ENCODE measurements at regions not wholly inside any gene's neighbourhood (a gene's known extent, or its start where the extent isn't known, plus 50 kb on each side); places are given as distances from the start of the nearest gene placed in this dataset.
A peak's percentile ranks its signal among the peaks of the same experiment; 100 is the strongest.

DNA sequence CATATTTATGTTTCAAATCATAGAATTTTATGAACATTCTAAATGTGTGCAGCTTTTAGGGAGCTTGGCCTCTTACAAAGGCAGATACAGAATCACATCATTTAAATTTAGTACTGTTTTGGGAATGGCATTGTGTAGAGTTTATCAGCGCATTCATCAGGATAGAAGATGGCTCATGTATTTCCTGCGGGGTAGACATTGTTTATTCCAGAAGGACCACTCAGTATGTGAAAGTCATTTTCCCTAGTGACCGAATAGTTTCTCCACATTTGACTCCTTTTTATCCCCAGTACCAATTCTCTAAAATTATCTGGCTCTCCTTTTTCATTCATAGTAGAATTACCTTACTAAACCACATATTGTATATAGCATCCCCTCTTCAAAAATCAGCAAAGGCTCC lies 981.9 kb upstream of the ADGRL4 start:
- Histone ChIP-seq H3K36me3 (no peaks in the 10 kb centered on the region), H3K27ac (no peak overlapping the region), H3K27me3 (no peaks in the 10 kb centered on the region), H3K4me1 (peaks cover 0 to under 1% (median 0%) of the 10 kb centered on the region in 4 donors), H3K4me3 (no peak overlapping the region), H3K9me3 (no peaks in the 10 kb centered on the region)
- no peak for DNase-seq
- TF ChIP-seq EP300 (IDR thresholded peaks at IDR 0.05) (no peak), CTCF (IDR thresholded peaks at IDR 0.05) (no peak), POLR2AphosphoS5 (IDR thresholded peaks at IDR 0.05) (no peak), POLR2A (IDR thresholded peaks at IDR 0.05) (no peak)
- 75 to 92% methylated on average over 3 of the region's 3 CpGs for WGBS, 2 donors
- intact Hi-C loops (cut with DNase I) = no loop called here

DNA sequence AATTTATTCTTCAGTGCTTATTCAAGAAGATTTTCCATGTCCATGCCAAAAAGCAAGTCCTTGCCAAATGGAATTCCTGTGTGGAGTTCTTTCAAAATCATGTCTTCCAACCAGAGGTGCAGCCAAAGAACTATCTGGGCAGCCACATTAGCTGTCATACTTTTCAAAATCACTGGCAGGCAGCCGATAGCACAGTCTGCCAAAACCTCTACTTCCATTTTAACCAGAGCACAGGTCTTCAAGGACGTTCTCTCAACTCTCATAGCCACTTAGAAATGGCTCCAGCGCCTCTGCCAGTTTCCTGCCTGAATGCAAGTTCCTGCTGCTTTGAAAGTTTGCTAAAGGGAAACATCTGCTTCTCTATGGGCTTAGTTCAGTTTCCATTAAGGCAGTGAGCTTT lies 975.7 kb upstream of the ADGRL4 start:
- Histone ChIP-seq H3K36me3 (no peaks in the 10 kb centered on the region), H3K27me3 (no peaks in the 10 kb centered on the region), H3K27ac (peak overlapping the region in 3 of 4 donors; percentile 19 to 68 (median 22)), H3K4me3 (no peak overlapping the region), H3K9me3 (no peaks in the 10 kb centered on the region), H3K4me1 (peaks cover 0 to 21% (median 8%) of the 10 kb centered on the region in 4 donors)
- DNase-seq = peak; percentile 72
- 19 to 47% methylated on average over 3 of the region's 3 CpGs for WGBS, 2 donors
- intact Hi-C loops (cut with DNase I) = no loop called here
- TF ChIP-seq EP300 (IDR thresholded peaks at IDR 0.05) (no peak), POLR2AphosphoS5 (IDR thresholded peaks at IDR 0.05) (peak in 3 of 4 donors; percentile 28 to 76 (median 68))

GRCh38 chr1:79981481-79981880 lies 975.0 kb upstream of the ADGRL4 start:
- no peak for DNase-seq
- no peak overlapping the region for H3K4me3 ChIP-seq
- no peaks in the 10 kb centered on the region for H3K9me3 ChIP-seq
- peak overlapping the region in 2 of 4 donors; percentile 19 to 68 for H3K27ac ChIP-seq
- 82 to 88% methylated on average over 4 of the region's 4 CpGs for WGBS, 2 donors
- H3K4me1 ChIP-seq = peaks cover 0 to 21% (median 8%) of the 10 kb centered on the region in 4 donors
- no peaks in the 10 kb centered on the region for H3K36me3 ChIP-seq
- intact Hi-C loops (cut with DNase I) = no loop called here
- TF ChIP-seq POLR2AphosphoS5 (IDR thresholded peaks at IDR 0.05) = no peak
- TF ChIP-seq EP300 (IDR thresholded peaks at IDR 0.05) = no peak
- no peaks in the 10 kb centered on the region for H3K27me3 ChIP-seq

DNA sequence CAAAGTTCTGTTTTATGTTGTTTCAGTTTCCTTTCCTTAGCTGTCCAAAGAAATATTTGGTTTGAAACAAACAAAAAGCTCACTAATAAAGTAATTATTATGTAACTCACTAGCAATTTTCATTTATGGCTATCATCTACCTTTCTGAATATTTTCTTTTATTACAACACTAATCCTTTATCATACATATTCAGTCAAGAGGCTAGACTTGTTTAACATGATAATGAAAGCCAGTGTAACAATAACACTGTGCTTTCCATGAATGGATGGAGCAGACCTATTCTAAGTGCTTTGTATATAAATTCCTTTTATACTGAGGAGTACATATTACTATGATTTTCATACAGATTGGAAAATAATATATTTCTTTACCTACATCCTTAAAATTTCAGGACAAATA lies 972.8 kb upstream of the ADGRL4 start:
- DNase-seq = no peak
- H3K4me1 ChIP-seq = peaks cover 0 to 21% (median 8%) of the 10 kb centered on the region in 4 donors
- no peak for TF ChIP-seq POLR2A (IDR thresholded peaks at IDR 0.05)
- no peak for TF ChIP-seq EP300 (IDR thresholded peaks at IDR 0.05)
- TF ChIP-seq CTCF (IDR thresholded peaks at IDR 0.05) = no peak
- no peaks in the 10 kb centered on the region for H3K9me3 ChIP-seq
- no peak overlapping the region for H3K4me3 ChIP-seq
- H3K27ac ChIP-seq = no peak overlapping the region
- intact Hi-C loops (cut with DNase I) = no loop called here
- no peaks in the 10 kb centered on the region for H3K36me3 ChIP-seq
- no peaks in the 10 kb centered on the region for H3K27me3 ChIP-seq

GRCh38 chr1:79976287-79976686 lies 969.8 kb upstream of the ADGRL4 start:
- WGBS, 2 donors = 59 to 84% methylated on average over 3 of the region's 3 CpGs
- no peak overlapping the region for H3K4me3 ChIP-seq
- TF ChIP-seq POLR2AphosphoS5 (IDR thresholded peaks at IDR 0.05) (no peak), CTCF (IDR thresholded peaks at IDR 0.05) (no peak), POLR2A (IDR thresholded peaks at IDR 0.05) (no peak), EP300 (IDR thresholded peaks at IDR 0.05) (no peak)

GRCh38 chr1:79974659-79975058 lies 968.1 kb upstream of the ADGRL4 start:
- intact Hi-C loops (cut with DNase I) = no loop called here
- TF ChIP-seq POLR2A (IDR thresholded peaks at IDR 0.05) = no peak
- no peak for TF ChIP-seq EP300 (IDR thresholded peaks at IDR 0.05)
- TF ChIP-seq POLR2AphosphoS5 (IDR thresholded peaks at IDR 0.05) = no peak
- TF ChIP-seq CTCF (IDR thresholded peaks at IDR 0.05) = no peak
- DNase-seq = no peak
- 75 to 89% methylated on average over 7 of the region's 7 CpGs for WGBS, 2 donors
- H3K27me3 ChIP-seq = no peaks in the 10 kb centered on the region
- no peaks in the 10 kb centered on the region for H3K9me3 ChIP-seq
- H3K27ac ChIP-seq = no peak overlapping the region
- H3K36me3 ChIP-seq = no peaks in the 10 kb centered on the region
- no peak overlapping the region for H3K4me3 ChIP-seq
- H3K4me1 ChIP-seq = no peaks in the 10 kb centered on the region

More at GRCh38 chr1:79976287-79976686, 969.8 kb upstream of the ADGRL4 start:
- no peak for DNase-seq
- no peak overlapping the region for H3K27ac ChIP-seq
- no peaks in the 10 kb centered on the region for H3K9me3 ChIP-seq
- H3K27me3 ChIP-seq = no peaks in the 10 kb centered on the region
- no peaks in the 10 kb centered on the region for H3K4me1 ChIP-seq
- no peaks in the 10 kb centered on the region for H3K36me3 ChIP-seq
- intact Hi-C loops (cut with DNase I) = no loop called here

All from sigmoid colon (tissue), 6 donors.